ENCODE measurements at regions not wholly inside any gene's neighbourhood (a gene's known extent, or its start where the extent isn't known, plus 50 kb on each side); places are given as distances from the start of the nearest gene placed in this dataset.

DNA sequence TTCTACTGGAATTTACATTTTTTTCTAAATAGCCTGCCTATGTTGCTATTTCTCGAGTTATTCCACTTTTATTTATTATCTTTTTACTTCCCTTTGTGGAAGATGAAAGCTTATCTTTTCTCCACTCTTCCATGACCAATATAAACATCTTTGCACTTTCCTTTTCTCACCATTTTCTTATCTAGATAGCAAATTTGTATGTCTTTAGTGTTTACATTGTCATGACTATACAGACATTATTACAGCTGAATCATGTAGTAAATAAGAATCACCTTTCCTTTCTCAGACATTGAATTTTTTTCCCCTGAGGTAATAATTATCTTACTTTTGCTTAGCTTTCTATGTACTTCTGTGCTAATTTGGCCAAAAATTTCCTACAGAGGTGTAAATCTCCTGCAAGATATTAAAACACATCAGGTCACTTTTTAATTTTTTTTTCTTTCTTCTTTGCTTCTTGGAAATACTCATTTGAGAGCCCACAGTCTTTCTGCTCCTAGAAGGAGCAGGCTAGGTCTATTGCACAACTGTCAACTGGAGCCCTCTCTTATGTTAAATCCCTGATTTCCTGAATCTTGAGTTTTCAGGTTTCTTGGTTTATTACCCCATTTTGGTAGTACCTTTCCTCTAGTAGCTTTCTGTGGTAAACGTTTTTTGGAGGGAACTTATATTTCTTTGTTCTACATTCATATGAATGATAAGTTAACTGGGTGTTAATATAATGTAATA, 109.0 kb upstream of the ATP2B1 start:
- DNase-seq = no peak
- no peaks in the 10 kb centered on the region for H3K4me1 ChIP-seq
- no peak overlapping the region for H3K4me3 ChIP-seq
- TF ChIP-seq, protein P1, sequence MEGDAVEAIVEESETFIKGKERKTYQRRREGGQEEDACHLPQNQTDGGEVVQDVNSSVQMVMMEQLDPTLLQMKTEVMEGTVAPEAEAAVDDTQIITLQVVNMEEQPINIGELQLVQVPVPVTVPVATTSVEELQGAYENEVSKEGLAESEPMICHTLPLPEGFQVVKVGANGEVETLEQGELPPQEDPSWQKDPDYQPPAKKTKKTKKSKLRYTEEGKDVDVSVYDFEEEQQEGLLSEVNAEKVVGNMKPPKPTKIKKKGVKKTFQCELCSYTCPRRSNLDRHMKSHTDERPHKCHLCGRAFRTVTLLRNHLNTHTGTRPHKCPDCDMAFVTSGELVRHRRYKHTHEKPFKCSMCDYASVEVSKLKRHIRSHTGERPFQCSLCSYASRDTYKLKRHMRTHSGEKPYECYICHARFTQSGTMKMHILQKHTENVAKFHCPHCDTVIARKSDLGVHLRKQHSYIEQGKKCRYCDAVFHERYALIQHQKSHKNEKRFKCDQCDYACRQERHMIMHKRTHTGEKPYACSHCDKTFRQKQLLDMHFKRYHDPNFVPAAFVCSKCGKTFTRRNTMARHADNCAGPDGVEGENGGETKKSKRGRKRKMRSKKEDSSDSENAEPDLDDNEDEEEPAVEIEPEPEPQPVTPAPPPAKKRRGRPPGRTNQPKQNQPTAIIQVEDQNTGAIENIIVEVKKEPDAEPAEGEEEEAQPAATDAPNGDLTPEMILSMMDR (IDR thresholded peaks at IDR 0.05) = no peak
- H3K9me3 ChIP-seq = no peaks in the 10 kb centered on the region
- H3K27ac ChIP-seq = no peak overlapping the region
- H3K36me3 ChIP-seq = no peaks in the 10 kb centered on the region
- no peaks in the 10 kb centered on the region for H3K27me3 ChIP-seq

DNA sequence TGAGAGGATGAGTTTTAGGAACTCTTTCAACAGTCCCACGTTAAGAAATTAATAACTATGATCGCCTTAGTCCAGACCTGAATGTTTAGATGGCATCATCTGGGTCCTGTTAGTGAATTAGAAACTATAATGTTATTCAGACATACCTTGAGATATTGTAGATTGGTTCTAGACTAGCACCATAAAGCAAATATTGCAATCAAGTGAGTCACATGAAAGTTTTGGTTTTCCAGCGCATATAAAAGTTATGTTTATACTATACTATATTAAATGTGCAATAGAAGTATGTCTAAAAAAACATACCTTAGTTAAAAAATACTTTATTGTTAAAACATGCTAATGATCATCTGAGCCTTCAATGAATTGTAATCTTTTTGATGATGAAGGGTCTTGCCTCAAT, 106.6 kb upstream of the ATP2B1 start:
- Histone ChIP-seq H3K9me3 (no peaks in the 10 kb centered on the region), H3K4me3 (no peak overlapping the region), H3K27me3 (no peaks in the 10 kb centered on the region), H3K4me1 (no peaks in the 10 kb centered on the region), H3K36me3 (no peaks in the 10 kb centered on the region), H3K27ac (no peak overlapping the region)
- no peak for DNase-seq
- no peak for TF ChIP-seq POLR2A (IDR thresholded peaks at IDR 0.05)
- TF ChIP-seq, protein P1 (IDR thresholded peaks at IDR 0.05) = no peak

DNA sequence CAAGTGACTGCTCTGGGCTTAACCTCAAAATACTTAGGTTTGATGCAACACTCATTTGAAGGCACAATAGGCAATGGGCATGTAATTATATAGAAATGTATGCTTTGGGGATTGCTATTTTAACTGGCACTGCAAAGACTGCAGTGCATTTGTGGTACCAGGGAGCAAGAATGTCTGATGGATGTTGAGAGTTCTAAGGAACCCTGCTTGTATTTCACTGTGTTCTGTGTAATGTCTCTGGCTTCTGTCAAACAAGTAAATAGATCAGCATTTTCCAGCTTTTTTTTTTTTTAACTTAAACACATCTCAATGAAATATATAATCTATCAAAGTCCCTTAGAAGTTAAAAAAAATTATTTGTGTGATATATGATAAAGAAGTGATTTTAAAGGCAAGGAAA, 94.8 kb upstream of the ATP2B1 start:
- TF ChIP-seq POLR2A (IDR thresholded peaks at IDR 0.05) = no peak
- TF ChIP-seq, protein P1 (IDR thresholded peaks at IDR 0.05) = no peak
- no peaks in the 10 kb centered on the region for H3K9me3 ChIP-seq
- H3K36me3 ChIP-seq = no peaks in the 10 kb centered on the region
- H3K4me1 ChIP-seq = no peaks in the 10 kb centered on the region
- no peak overlapping the region for H3K4me3 ChIP-seq
- no peak for DNase-seq
- no peaks in the 10 kb centered on the region for H3K27me3 ChIP-seq
- H3K27ac ChIP-seq = no peak overlapping the region

GRCh38 chr12:89801284-89801683, 92.6 kb upstream of the ATP2B1 start:
- H3K27me3 ChIP-seq = no peaks in the 10 kb centered on the region
- no peak for DNase-seq
- H3K4me1 ChIP-seq = no peaks in the 10 kb centered on the region
- no peak overlapping the region for H3K4me3 ChIP-seq
- H3K9me3 ChIP-seq = no peaks in the 10 kb centered on the region
- no peak overlapping the region for H3K27ac ChIP-seq
- TF ChIP-seq POLR2A (IDR thresholded peaks at IDR 0.05) = no peak
- TF ChIP-seq, protein P1 (IDR thresholded peaks at IDR 0.05) = no peak
- no peaks in the 10 kb centered on the region for H3K36me3 ChIP-seq

- no peak for DNase-seq
- no peaks in the 10 kb centered on the region for H3K36me3 ChIP-seq
- no peak overlapping the region for H3K27ac ChIP-seq
- no peaks in the 10 kb centered on the region for H3K27me3 ChIP-seq
- TF ChIP-seq, protein P1 (IDR thresholded peaks at IDR 0.05) = no peak
- no peak for TF ChIP-seq POLR2A (IDR thresholded peaks at IDR 0.05)
- no peaks in the 10 kb centered on the region for H3K9me3 ChIP-seq
- H3K4me3 ChIP-seq = no peak overlapping the region
- H3K4me1 ChIP-seq = no peaks in the 10 kb centered on the region
Measured at GRCh38 chr12:89800435-89800834, 91.8 kb upstream of the ATP2B1 start.

GRCh38 chr12:89799316-89799715, 90.7 kb upstream of the ATP2B1 start:
- Histone ChIP-seq H3K4me1 (no peaks in the 10 kb centered on the region), H3K9me3 (no peaks in the 10 kb centered on the region), H3K27ac (no peak overlapping the region), H3K27me3 (no peaks in the 10 kb centered on the region), H3K4me3 (no peak overlapping the region), H3K36me3 (no peaks in the 10 kb centered on the region)
- no peak for DNase-seq
- TF ChIP-seq, protein P1 (IDR thresholded peaks at IDR 0.05) = no peak
- TF ChIP-seq POLR2A (IDR thresholded peaks at IDR 0.05) = no peak
